ENCODE measurements at regions not wholly inside any gene's neighbourhood (a gene's known extent, or its start where the extent isn't known, plus 50 kb on each side); places are given as distances from the start of the nearest gene placed in this dataset.

DNA sequence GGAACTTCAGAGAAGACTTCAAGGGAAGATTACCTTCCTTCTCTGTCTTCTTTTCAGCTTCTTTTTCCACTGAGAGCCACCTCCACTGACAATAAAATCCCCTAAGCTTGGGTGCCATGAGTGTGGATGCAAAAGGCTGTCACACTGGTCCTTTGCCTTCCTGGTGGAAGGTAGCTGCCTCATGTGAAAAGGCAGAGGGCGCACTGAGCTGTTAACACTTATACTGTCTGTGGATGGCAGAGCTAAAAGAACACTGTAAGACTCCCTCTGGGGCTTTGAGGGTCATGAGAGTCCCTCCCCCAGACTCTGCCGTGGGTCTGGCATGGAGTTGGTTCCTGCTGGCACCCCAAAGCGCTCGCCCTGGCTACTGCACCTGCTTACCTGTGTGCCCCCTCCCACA lies 536.7 kb upstream of the IMPG1 start:
- H3K79me2 ChIP-seq (ENCODE audit: insufficient read depth, low read depth), result no peaks in the 10 kb centered on the region
- H3K27ac ChIP-seq, result no peak overlapping the region
- no peaks in the 10 kb centered on the region for H3K4me1 ChIP-seq (ENCODE audit: low read depth, poor library complexity, severe bottlenecking)
- no peaks in the 10 kb centered on the region for H3K27me3 ChIP-seq (ENCODE audit: insufficient read depth, low read depth)
- H3K9ac ChIP-seq, result no peak overlapping the region
- TF ChIP-seq, protein P1, sequence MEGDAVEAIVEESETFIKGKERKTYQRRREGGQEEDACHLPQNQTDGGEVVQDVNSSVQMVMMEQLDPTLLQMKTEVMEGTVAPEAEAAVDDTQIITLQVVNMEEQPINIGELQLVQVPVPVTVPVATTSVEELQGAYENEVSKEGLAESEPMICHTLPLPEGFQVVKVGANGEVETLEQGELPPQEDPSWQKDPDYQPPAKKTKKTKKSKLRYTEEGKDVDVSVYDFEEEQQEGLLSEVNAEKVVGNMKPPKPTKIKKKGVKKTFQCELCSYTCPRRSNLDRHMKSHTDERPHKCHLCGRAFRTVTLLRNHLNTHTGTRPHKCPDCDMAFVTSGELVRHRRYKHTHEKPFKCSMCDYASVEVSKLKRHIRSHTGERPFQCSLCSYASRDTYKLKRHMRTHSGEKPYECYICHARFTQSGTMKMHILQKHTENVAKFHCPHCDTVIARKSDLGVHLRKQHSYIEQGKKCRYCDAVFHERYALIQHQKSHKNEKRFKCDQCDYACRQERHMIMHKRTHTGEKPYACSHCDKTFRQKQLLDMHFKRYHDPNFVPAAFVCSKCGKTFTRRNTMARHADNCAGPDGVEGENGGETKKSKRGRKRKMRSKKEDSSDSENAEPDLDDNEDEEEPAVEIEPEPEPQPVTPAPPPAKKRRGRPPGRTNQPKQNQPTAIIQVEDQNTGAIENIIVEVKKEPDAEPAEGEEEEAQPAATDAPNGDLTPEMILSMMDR (conservative IDR thresholded peaks at IDR 0.05; ENCODE audit: low read depth, low read length), result no peak
- no peak overlapping the region for H3K4me3 ChIP-seq (IDR thresholded peaks at IDR 0.05; ENCODE audit: insufficient read depth, low read depth, low read length)
- no peak overlapping the region for H3K4me2 ChIP-seq
- H3K36me3 ChIP-seq (ENCODE audit: insufficient read depth), result no peaks in the 10 kb centered on the region
- no peaks in the 10 kb centered on the region for H4K20me1 ChIP-seq (ENCODE audit: insufficient read depth)
- no peak overlapping the region for H2AFZ ChIP-seq (ENCODE audit: low read depth)

DNA sequence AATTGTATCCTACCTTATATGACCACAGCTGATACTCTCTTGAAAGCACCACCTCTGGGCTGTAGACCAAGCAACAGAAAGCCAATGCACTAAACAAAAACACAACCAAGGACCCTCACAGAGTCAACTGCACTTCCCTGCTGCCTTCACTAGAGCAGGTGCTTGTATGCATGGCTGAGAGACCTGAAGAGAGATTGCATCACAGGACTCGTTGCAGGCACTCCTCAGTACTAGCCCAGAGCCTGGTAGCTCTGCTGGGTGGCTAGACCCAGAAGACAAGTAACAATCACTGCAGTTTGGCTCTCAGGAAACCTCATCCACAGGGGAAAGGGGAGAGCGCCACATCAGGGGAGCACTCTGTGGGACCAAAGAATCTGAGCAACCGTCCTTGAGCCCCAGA lies 521.6 kb upstream of the IMPG1 start:
- Histone ChIP-seq H3K4me2 (no peak overlapping the region), H3K4me1 (ENCODE audit: low read depth, poor library complexity, severe bottlenecking) (no peaks in the 10 kb centered on the region), H4K20me1 (ENCODE audit: insufficient read depth) (no peaks in the 10 kb centered on the region), H3K27me3 (ENCODE audit: insufficient read depth, low read depth) (no peaks in the 10 kb centered on the region), H3K36me3 (ENCODE audit: insufficient read depth) (no peaks in the 10 kb centered on the region), H3K4me3 (IDR thresholded peaks at IDR 0.05; ENCODE audit: insufficient read depth, low read depth, low read length) (no peak overlapping the region), H3K27ac (no peak overlapping the region), H2AFZ (ENCODE audit: low read depth) (no peak overlapping the region), H3K9ac (no peak overlapping the region), H3K79me2 (ENCODE audit: insufficient read depth, low read depth) (no peaks in the 10 kb centered on the region)
- TF ChIP-seq, protein P1 (conservative IDR thresholded peaks at IDR 0.05; ENCODE audit: low read depth, low read length), result no peak

DNA sequence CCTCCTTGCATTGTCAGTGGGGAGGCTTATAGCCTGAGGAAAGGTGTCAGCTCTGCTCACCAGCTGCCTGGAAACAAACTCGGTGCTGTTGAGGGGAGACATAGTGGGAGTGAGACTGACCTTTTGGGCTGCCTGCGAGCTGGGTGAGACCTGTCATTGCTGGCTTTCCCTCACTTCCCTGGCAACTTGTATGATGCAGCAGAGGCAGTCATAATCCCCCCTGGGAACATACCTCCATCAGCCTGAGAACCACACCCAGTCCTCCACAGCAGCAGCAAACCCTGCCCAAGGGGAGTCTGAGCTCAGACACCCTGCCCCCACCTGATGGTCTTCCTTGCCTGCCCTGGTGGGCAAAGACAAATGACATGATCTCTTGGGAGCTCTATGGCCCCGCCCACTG lies 521.2 kb upstream of the IMPG1 start:
- Histone ChIP-seq H3K9ac (no peak overlapping the region), H4K20me1 (ENCODE audit: insufficient read depth) (no peaks in the 10 kb centered on the region), H2AFZ (ENCODE audit: low read depth) (no peak overlapping the region), H3K27me3 (ENCODE audit: insufficient read depth, low read depth) (no peaks in the 10 kb centered on the region), H3K4me3 (IDR thresholded peaks at IDR 0.05; ENCODE audit: insufficient read depth, low read depth, low read length) (no peak overlapping the region), H3K4me2 (no peak overlapping the region), H3K79me2 (ENCODE audit: insufficient read depth, low read depth) (no peaks in the 10 kb centered on the region), H3K4me1 (ENCODE audit: low read depth, poor library complexity, severe bottlenecking) (no peaks in the 10 kb centered on the region), H3K27ac (no peak overlapping the region), H3K36me3 (ENCODE audit: insufficient read depth) (no peaks in the 10 kb centered on the region)
- TF ChIP-seq, protein P1 (conservative IDR thresholded peaks at IDR 0.05; ENCODE audit: low read depth, low read length), result no peak

DNA sequence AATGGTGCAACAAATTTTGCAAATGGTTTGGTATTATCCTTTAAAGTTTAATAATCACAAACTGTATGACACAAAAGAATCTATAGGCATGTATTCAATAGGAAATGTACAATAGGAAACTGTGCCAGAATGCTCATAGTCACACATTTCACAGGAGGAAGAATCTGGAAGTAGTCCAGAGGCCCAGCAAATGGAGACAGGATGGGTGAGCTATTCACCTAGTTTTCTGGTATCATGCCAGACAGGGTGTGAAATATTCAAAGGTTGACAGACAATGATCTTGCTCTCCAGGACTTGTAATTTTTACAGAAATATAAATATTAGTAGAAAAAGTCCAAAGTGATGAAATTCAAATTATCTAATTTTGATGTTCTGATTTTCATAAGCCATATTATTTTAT lies 520.1 kb upstream of the IMPG1 start:
- Histone ChIP-seq H3K9ac (no peak overlapping the region), H3K79me2 (ENCODE audit: insufficient read depth, low read depth) (no peaks in the 10 kb centered on the region), H3K36me3 (ENCODE audit: insufficient read depth) (no peaks in the 10 kb centered on the region), H3K4me3 (IDR thresholded peaks at IDR 0.05; ENCODE audit: insufficient read depth, low read depth, low read length) (no peak overlapping the region), H4K20me1 (ENCODE audit: insufficient read depth) (no peaks in the 10 kb centered on the region), H3K27me3 (ENCODE audit: insufficient read depth, low read depth) (no peaks in the 10 kb centered on the region), H3K4me1 (ENCODE audit: low read depth, poor library complexity, severe bottlenecking) (no peaks in the 10 kb centered on the region), H2AFZ (ENCODE audit: low read depth) (no peak overlapping the region), H3K27ac (no peak overlapping the region), H3K4me2 (no peak overlapping the region)
- TF ChIP-seq, protein P1 (conservative IDR thresholded peaks at IDR 0.05; ENCODE audit: low read depth, low read length), result no peak

DNA sequence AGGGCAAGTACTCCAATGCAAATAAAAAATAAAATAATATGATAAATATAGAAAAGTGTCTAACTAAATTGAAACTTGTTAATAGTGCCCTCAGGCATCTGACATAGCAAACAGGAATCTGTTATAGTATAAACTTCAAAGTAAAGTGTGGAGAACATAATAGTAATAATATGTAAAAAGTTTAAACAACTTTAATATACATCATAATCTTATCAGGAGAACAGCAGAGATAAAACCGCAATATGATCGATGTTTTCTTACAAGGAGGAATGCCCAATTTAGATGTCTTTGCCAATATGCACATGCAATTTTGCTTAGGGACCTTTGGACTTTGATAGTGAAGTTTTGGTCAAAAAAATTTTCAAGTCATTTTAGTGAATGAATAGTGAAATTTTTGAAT lies 514.8 kb upstream of the IMPG1 start:
- Histone ChIP-seq H3K9ac (no peak overlapping the region), H3K4me1 (ENCODE audit: low read depth, poor library complexity, severe bottlenecking) (no peaks in the 10 kb centered on the region), H3K4me3 (IDR thresholded peaks at IDR 0.05; ENCODE audit: insufficient read depth, low read depth, low read length) (no peak overlapping the region), H3K27me3 (ENCODE audit: insufficient read depth, low read depth) (no peaks in the 10 kb centered on the region), H3K36me3 (ENCODE audit: insufficient read depth) (no peaks in the 10 kb centered on the region), H3K79me2 (ENCODE audit: insufficient read depth, low read depth) (no peaks in the 10 kb centered on the region), H3K4me2 (no peak overlapping the region), H2AFZ (ENCODE audit: low read depth) (no peak overlapping the region), H3K27ac (no peak overlapping the region), H4K20me1 (ENCODE audit: insufficient read depth) (no peaks in the 10 kb centered on the region)
- TF ChIP-seq, protein P1 (conservative IDR thresholded peaks at IDR 0.05; ENCODE audit: low read depth, low read length), result no peak
